ENCODE measurements at regions not wholly inside any gene's neighbourhood (a gene's known extent, or its start where the extent isn't known, plus 50 kb on each side); places are given as distances from the start of the nearest gene placed in this dataset.
"Not testable (repeated sequence)": the region's sequence is repeated elsewhere in the genome, so short reads cannot be mapped to it uniquely, and the experiment has no call there.

DNA sequence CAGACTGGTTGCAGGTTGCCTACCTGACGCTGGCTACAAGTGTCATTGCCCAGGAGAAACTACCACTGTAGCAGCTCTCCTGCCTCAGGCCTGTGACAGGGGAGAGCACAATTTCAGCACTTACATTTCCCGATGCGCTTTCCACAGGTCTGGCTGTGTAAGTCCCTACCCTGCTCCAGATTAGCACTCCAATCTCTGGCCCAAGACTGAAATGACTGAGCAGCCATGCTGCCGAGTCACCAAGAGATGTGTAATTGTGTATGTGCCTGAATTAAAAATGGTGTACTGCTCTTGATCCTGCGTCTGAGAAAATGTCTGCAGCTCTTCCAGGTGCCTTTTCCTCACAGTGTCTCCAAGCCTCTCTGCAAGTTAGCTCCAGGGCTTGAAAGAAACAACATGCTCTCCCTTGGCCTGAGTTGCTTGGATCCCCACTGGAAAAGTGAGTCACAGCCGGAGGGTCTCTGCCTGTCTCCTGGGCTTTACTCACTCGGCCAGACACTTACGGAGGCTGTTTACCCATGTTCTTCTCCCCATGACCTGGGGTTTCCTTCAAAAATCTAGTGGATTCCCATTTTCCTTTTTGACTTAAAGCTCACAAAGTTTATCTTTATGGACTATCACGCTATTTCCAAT, 1001.7 kb upstream of the KCND2 start:
- ChIA-PET CTCF (interaction anchor here (0.5 to 1.2 kb wide), 2 partner anchors 1278 to 1316 kb away, joined by 3 to 4 read pairs; no protein-coding TSS in a partner anchor), POLR2A (no interaction called here)
- WGBS (ENCODE audit: insufficient coverage) = 93% methylated on average over 7 of the region's 9 CpGs
- Histone ChIP-seq H3K36me3 (ENCODE audit: control insufficient read depth in 4 of 4, insufficient read depth in 4 of 4, low read length in 3 of 4) (no peaks in the 10 kb centered on the region), H3K27me3 (replicated peaks in 2 of 5; ENCODE audit: control insufficient read depth in 4 of 5, insufficient read depth in 5 of 5, low read length in 4 of 5) (peaks cover 0 to 2% (median 0%) of the 10 kb centered on the region in 5 experiments), H3K4me3 (ENCODE audit: control insufficient read depth in 1 of 7, extremely low read depth in 1 of 7, insufficient read depth in 4 of 7, low read depth in 2 of 7, low read length in 6 of 7) (no peak overlapping the region), H3K27ac (ENCODE audit: insufficient read depth in 1 of 2, low read depth in 1 of 2, low read length in 2 of 2, poor library complexity in 1 of 2, severe bottlenecking in 2 of 2) (no peak overlapping the region), H3K4me1 (ENCODE audit: control extremely low read depth in 1 of 4, control insufficient read depth in 4 of 4, insufficient read depth in 4 of 4, low read length in 3 of 4) (no peaks in the 10 kb centered on the region), H3K9me3 (ENCODE audit: control extremely low read depth in 1 of 5, control insufficient read depth in 4 of 5, insufficient read depth in 2 of 5, low read depth in 1 of 5, low read length in 4 of 5) (no peaks in the 10 kb centered on the region)
- no peak for DNase-seq

DNA sequence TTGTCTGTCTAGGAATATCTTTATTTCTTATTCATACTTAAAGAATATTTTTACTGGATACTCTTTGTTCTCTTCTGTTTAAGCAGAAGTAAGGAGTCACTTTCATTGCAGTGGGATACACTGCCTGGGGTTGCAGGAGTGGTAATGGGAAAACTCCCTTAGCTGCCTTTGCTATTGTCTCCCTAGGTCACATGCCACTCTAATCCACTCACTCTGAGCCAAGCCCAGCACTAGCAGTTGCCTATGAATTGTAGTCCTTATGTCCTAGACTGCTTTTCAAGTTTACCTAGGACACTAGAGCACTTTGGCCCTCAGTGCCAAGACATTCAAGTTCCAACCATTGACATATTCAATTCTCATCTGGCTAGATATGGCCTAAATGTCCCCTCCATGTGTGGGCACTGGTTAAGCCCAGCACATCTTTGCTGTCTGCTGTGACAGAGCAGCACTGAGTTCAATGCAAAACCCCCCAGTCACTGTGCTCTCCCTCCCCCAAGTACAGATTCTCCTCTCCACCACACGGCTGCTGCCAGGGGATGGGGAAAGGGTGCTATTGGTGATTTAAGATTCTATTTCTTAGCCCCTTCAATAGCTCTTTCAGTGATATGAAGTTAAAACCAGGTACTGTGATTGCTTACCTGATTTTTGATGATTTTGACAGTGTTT, 991.7 kb upstream of the KCND2 start:
- no peaks in the 10 kb centered on the region for H3K9me3 ChIP-seq (ENCODE audit: control extremely low read depth in 1 of 5, control insufficient read depth in 4 of 5, insufficient read depth in 2 of 5, low read depth in 1 of 5, low read length in 4 of 5)
- H3K27ac ChIP-seq (ENCODE audit: insufficient read depth in 1 of 2, low read depth in 1 of 2, low read length in 2 of 2, poor library complexity in 1 of 2, severe bottlenecking in 2 of 2) = no peak overlapping the region
- ChIA-PET POLR2A (no interaction called here), CTCF (interaction anchor here (1.1 kb wide), 1 partner anchor 12 kb away, joined by 5 read pairs; no protein-coding TSS in a partner anchor)
- no peaks in the 10 kb centered on the region for H3K4me1 ChIP-seq (ENCODE audit: control extremely low read depth in 1 of 4, control insufficient read depth in 4 of 4, insufficient read depth in 4 of 4, low read length in 3 of 4)
- no peak overlapping the region for H3K4me3 ChIP-seq (ENCODE audit: control insufficient read depth in 1 of 7, extremely low read depth in 1 of 7, insufficient read depth in 4 of 7, low read depth in 2 of 7, low read length in 6 of 7)
- no peaks in the 10 kb centered on the region for H3K27me3 ChIP-seq (replicated peaks in 2 of 5; ENCODE audit: control insufficient read depth in 4 of 5, insufficient read depth in 5 of 5, low read length in 4 of 5)
- DNase-seq = no peak
- H3K36me3 ChIP-seq (ENCODE audit: control insufficient read depth in 4 of 4, insufficient read depth in 4 of 4, low read length in 3 of 4) = no peaks in the 10 kb centered on the region
- no CpG with 5 or more reads among the region's 1 CpG for WGBS (ENCODE audit: insufficient coverage)

DNA sequence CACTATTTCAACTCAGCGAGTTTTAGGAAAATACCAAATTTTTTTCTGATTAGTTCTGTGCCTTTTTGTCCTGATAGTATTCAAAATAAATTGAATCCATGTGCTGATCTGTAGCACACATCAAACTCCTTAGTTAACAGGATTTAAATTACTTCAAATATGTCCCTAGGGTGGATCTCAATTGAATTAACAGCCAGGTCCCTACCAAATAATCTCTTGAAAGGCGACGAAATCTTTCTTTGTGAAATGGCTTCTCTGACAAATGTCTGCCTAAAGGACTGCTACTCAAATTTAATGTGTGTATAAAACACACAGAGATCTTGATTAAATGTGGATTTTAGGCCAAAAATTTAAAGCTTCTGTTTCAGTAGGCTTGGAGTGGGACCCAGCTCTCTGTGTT, 989.6 kb upstream of the KCND2 start:
- ChIA-PET CTCF (no interaction called here), POLR2A (no interaction called here)
- no peak overlapping the region for H3K4me3 ChIP-seq (ENCODE audit: control insufficient read depth in 1 of 7, extremely low read depth in 1 of 7, insufficient read depth in 4 of 7, low read depth in 2 of 7, low read length in 6 of 7)
- no peaks in the 10 kb centered on the region for H3K4me1 ChIP-seq (ENCODE audit: control extremely low read depth in 1 of 4, control insufficient read depth in 4 of 4, insufficient read depth in 4 of 4, low read length in 3 of 4)
- no peak for DNase-seq
- H3K27ac ChIP-seq (ENCODE audit: insufficient read depth in 1 of 2, low read depth in 1 of 2, low read length in 2 of 2, poor library complexity in 1 of 2, severe bottlenecking in 2 of 2) = no peak overlapping the region
- H3K27me3 ChIP-seq (replicated peaks in 2 of 5; ENCODE audit: control insufficient read depth in 4 of 5, insufficient read depth in 5 of 5, low read length in 4 of 5) = no peaks in the 10 kb centered on the region
- H3K36me3 ChIP-seq (ENCODE audit: control insufficient read depth in 4 of 4, insufficient read depth in 4 of 4, low read length in 3 of 4) = no peaks in the 10 kb centered on the region
- no peaks in the 10 kb centered on the region for H3K9me3 ChIP-seq (ENCODE audit: control extremely low read depth in 1 of 5, control insufficient read depth in 4 of 5, insufficient read depth in 2 of 5, low read depth in 1 of 5, low read length in 4 of 5)
- WGBS (ENCODE audit: insufficient coverage) = no CpG with 5 or more reads among the region's 3 CpGs

DNA sequence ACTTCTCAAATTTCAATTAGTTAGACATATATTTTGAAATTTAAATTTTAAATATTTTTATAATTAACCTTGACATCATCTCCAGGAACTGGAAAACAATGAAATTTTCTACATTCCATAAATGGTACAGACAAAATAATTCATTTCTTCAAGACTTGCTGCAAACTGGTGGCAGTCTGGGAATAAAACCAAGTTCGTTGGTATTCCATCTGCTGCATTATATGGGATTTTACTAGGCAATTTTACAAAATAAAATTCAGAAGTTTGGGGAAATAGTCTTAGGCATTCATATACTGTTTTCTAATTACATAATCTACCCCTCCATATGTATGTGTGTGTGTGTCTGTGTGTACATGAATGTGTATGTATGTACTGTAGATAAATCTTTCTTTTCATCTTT, 984.6 kb upstream of the KCND2 start:
- Histone ChIP-seq H3K9me3 (ENCODE audit: control extremely low read depth in 1 of 5, control insufficient read depth in 4 of 5, insufficient read depth in 2 of 5, low read depth in 1 of 5, low read length in 4 of 5) (no peaks in the 10 kb centered on the region), H3K27me3 (replicated peaks in 2 of 5; ENCODE audit: control insufficient read depth in 4 of 5, insufficient read depth in 5 of 5, low read length in 4 of 5) (no peaks in the 10 kb centered on the region), H3K27ac (ENCODE audit: insufficient read depth in 1 of 2, low read depth in 1 of 2, low read length in 2 of 2, poor library complexity in 1 of 2, severe bottlenecking in 2 of 2) (no peak overlapping the region), H3K4me3 (ENCODE audit: control insufficient read depth in 1 of 7, extremely low read depth in 1 of 7, insufficient read depth in 4 of 7, low read depth in 2 of 7, low read length in 6 of 7) (no peak overlapping the region), H3K36me3 (ENCODE audit: control insufficient read depth in 4 of 4, insufficient read depth in 4 of 4, low read length in 3 of 4) (no peaks in the 10 kb centered on the region), H3K4me1 (ENCODE audit: control extremely low read depth in 1 of 4, control insufficient read depth in 4 of 4, insufficient read depth in 4 of 4, low read length in 3 of 4) (no peaks in the 10 kb centered on the region)
- no peak for DNase-seq
- WGBS (ENCODE audit: insufficient coverage) = no CpG with 5 or more reads among the region's 1 CpG
- POLR2A ChIA-PET = no interaction called here
- CTCF ChIA-PET = no interaction called here

DNA sequence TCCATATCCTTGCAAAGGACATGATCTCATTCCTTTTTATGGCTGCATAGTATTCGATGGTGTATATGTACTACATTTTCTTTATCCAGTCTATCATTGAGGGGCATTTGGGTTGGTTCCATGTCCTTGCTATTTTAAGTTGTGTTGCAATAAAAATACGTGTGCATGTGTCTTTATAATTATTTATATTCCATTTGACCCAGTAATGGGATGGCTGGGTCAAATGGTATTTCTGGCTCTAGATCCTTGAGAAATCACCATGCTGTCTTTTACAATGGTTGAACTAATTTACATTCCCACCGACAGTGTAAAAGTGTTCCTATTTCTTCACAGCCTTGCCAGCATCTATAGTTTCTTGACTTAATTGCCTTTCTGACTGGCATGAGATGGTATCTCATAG, 972.6 kb upstream of the KCND2 start:
- DNase-seq; H3K4me3 ChIP-seq (ENCODE audit: control insufficient read depth in 1 of 7, extremely low read depth in 1 of 7, insufficient read depth in 4 of 7, low read depth in 2 of 7, low read length in 6 of 7); H3K9me3 ChIP-seq (ENCODE audit: control extremely low read depth in 1 of 5, control insufficient read depth in 4 of 5, insufficient read depth in 2 of 5, low read depth in 1 of 5, low read length in 4 of 5); H3K27ac ChIP-seq (ENCODE audit: insufficient read depth in 1 of 2, low read depth in 1 of 2, low read length in 2 of 2, poor library complexity in 1 of 2, severe bottlenecking in 2 of 2); H3K27me3 ChIP-seq (replicated peaks in 2 of 5; ENCODE audit: control insufficient read depth in 4 of 5, insufficient read depth in 5 of 5, low read length in 4 of 5); H3K4me1 ChIP-seq (ENCODE audit: control extremely low read depth in 1 of 4, control insufficient read depth in 4 of 4, insufficient read depth in 4 of 4, low read length in 3 of 4); H3K36me3 ChIP-seq (ENCODE audit: control insufficient read depth in 4 of 4, insufficient read depth in 4 of 4, low read length in 3 of 4); POLR2A ChIA-PET; CTCF ChIA-PET: not testable (repeated sequence)
- no CpG with 5 or more reads among the region's 3 CpGs for WGBS (ENCODE audit: insufficient coverage)

DNA sequence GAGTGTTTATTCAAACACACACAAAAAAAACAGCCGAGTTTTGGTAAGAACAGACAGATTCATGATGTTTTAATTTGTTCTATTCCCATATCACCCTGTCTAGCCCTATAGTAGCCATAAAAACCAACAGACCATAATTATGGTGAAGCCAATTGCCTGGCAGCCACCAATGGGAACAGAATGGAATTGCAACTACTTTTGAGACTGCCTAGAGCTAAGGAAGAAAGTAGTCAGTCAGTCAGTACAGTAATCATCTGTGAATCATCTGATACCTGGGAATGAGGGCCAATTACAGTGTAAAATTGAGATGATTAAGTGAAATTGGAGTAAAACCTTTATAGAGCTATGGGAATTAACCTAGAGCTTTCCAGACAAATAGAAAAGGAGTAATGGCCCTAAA, 952.7 kb upstream of the KCND2 start:
- H3K27ac ChIP-seq (ENCODE audit: insufficient read depth in 1 of 2, low read depth in 1 of 2, low read length in 2 of 2, poor library complexity in 1 of 2, severe bottlenecking in 2 of 2) = no peak overlapping the region
- ChIA-PET POLR2A (no interaction called here), CTCF (no interaction called here)
- WGBS (ENCODE audit: insufficient coverage) = no CpG with 5 or more reads among the region's 1 CpG
- no peaks in the 10 kb centered on the region for H3K9me3 ChIP-seq (ENCODE audit: control extremely low read depth in 1 of 5, control insufficient read depth in 4 of 5, insufficient read depth in 2 of 5, low read depth in 1 of 5, low read length in 4 of 5)
- no peak for DNase-seq
- no peaks in the 10 kb centered on the region for H3K36me3 ChIP-seq (ENCODE audit: control insufficient read depth in 4 of 4, insufficient read depth in 4 of 4, low read length in 3 of 4)
- no peaks in the 10 kb centered on the region for H3K4me1 ChIP-seq (ENCODE audit: control extremely low read depth in 1 of 4, control insufficient read depth in 4 of 4, insufficient read depth in 4 of 4, low read length in 3 of 4)
- H3K4me3 ChIP-seq (ENCODE audit: control insufficient read depth in 1 of 7, extremely low read depth in 1 of 7, insufficient read depth in 4 of 7, low read depth in 2 of 7, low read length in 6 of 7) = no peak overlapping the region
- H3K27me3 ChIP-seq (replicated peaks in 2 of 5; ENCODE audit: control insufficient read depth in 4 of 5, insufficient read depth in 5 of 5, low read length in 4 of 5) = no peaks in the 10 kb centered on the region

DNA sequence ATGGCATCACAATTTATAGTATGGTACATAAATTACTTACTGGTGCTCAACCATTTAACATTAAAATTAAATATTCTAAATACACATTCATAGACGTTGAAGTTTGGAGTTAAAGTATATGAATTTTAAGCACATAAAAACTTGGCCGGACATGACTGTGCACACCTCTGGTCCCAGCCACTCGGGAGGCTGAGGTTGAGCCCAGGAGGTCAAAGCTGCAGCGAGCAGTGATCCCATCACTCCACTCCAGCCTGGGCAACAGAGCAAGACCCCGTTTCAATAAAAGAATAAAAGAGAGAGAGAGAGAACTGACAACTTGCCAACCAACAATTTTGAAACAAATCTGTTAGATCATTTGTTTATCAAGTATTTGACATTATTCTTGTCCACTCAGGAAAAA, 943.3 kb upstream of the KCND2 start:
- no peaks in the 10 kb centered on the region for H3K36me3 ChIP-seq (ENCODE audit: control insufficient read depth in 4 of 4, insufficient read depth in 4 of 4, low read length in 3 of 4)
- no peak overlapping the region for H3K4me3 ChIP-seq (ENCODE audit: control insufficient read depth in 1 of 7, extremely low read depth in 1 of 7, insufficient read depth in 4 of 7, low read depth in 2 of 7, low read length in 6 of 7)
- 96% methylated on average over 3 of the region's 5 CpGs for WGBS (ENCODE audit: insufficient coverage)
- no peaks in the 10 kb centered on the region for H3K9me3 ChIP-seq (ENCODE audit: control extremely low read depth in 1 of 5, control insufficient read depth in 4 of 5, insufficient read depth in 2 of 5, low read depth in 1 of 5, low read length in 4 of 5)
- ChIA-PET POLR2A (no interaction called here), CTCF (no interaction called here)
- H3K4me1 ChIP-seq (ENCODE audit: control extremely low read depth in 1 of 4, control insufficient read depth in 4 of 4, insufficient read depth in 4 of 4, low read length in 3 of 4) = no peaks in the 10 kb centered on the region
- no peaks in the 10 kb centered on the region for H3K27me3 ChIP-seq (replicated peaks in 2 of 5; ENCODE audit: control insufficient read depth in 4 of 5, insufficient read depth in 5 of 5, low read length in 4 of 5)
- no peak for DNase-seq
- no peak overlapping the region for H3K27ac ChIP-seq (ENCODE audit: insufficient read depth in 1 of 2, low read depth in 1 of 2, low read length in 2 of 2, poor library complexity in 1 of 2, severe bottlenecking in 2 of 2)
